GM18511 (cell line): ENCODE measurements at regions not wholly inside any gene's neighbourhood (a gene's known extent, or its start where the extent isn't known, plus 50 kb on each side); places are given as distances from the start of the nearest gene placed in this dataset.
"Not testable (repeated sequence)": the region's sequence is repeated elsewhere in the genome, so short reads cannot be mapped to it uniquely, and the experiment has no call there.

Experiments used
- ATAC-seq: cut with Tn5 transposase; IDR thresholded peaks from one replicate; pipeline ENCODE4 v1.9.1; 2021; ENCODE audit warnings: mild to moderate bottlenecking, moderate library complexity; ENCODE audit not compliant: unreplicated experiment

GRCh38 chr16:16928532-16929109, 542.1 kb downstream of the XYLT1 start:
- ATAC-seq: no peak

- ATAC-seq: no peak
Measured at GRCh38 chr16:16930309-16931000, 540.3 kb downstream of the XYLT1 start.

- no peak for ATAC-seq
Measured at GRCh38 chr16:16933861-16934260, 536.9 kb downstream of the XYLT1 start.

GRCh38 chr16:16934660-16935059, 536.1 kb downstream of the XYLT1 start:
- no peak for ATAC-seq

- ATAC-seq: not testable (repeated sequence)
Measured at GRCh38 chr16:16935909-16936308, 534.9 kb downstream of the XYLT1 start.

GRCh38 chr16:16937576-16937975, 533.2 kb downstream of the XYLT1 start:
- ATAC-seq: no peak

- no peak for ATAC-seq
Measured at GRCh38 chr16:16938009-16938408, 532.8 kb downstream of the XYLT1 start.

GRCh38 chr16:16938980-16939379, 531.8 kb downstream of the XYLT1 start:
- no peak for ATAC-seq

- no peak for ATAC-seq
Measured at GRCh38 chr16:16940351-16940750, 530.4 kb downstream of the XYLT1 start.

GRCh38 chr16:16942849-16943248, 527.9 kb downstream of the XYLT1 start:
- ATAC-seq: not testable (repeated sequence)

GRCh38 chr16:16945207-16945606, 525.6 kb downstream of the XYLT1 start:
- ATAC-seq: no peak

- ATAC-seq: no peak
Measured at GRCh38 chr16:16956376-16956775, 514.4 kb downstream of the XYLT1 start.

- ATAC-seq: no peak
Measured at GRCh38 chr16:16960785-16961184, 510.0 kb downstream of the XYLT1 start.

GRCh38 chr16:16966439-16966838, 504.3 kb downstream of the XYLT1 start:
- no peak for ATAC-seq

- no peak for ATAC-seq
Measured at GRCh38 chr16:16971042-16971441, 499.7 kb downstream of the XYLT1 start.

GRCh38 chr16:16972831-16973230, 497.9 kb downstream of the XYLT1 start:
- no peak for ATAC-seq

- no peak for ATAC-seq
Measured at GRCh38 chr16:16973707-16974591, 496.8 kb downstream of the XYLT1 start.

GRCh38 chr16:16982614-16983013, 488.1 kb downstream of the XYLT1 start:
- ATAC-seq: no peak

GRCh38 chr16:16983582-16983981, 487.2 kb downstream of the XYLT1 start:
- ATAC-seq: no peak

- not testable (repeated sequence) for ATAC-seq
Measured at GRCh38 chr16:16984091-16984490, 486.7 kb downstream of the XYLT1 start.

- no peak for ATAC-seq
Measured at GRCh38 chr16:16985707-16986106, 485.1 kb downstream of the XYLT1 start.

GRCh38 chr16:16988963-16989362, 481.8 kb downstream of the XYLT1 start:
- ATAC-seq: no peak
